ENCODE measurements at regions not wholly inside any gene's neighbourhood (a gene's known extent, or its start where the extent isn't known, plus 50 kb on each side); places are given as distances from the start of the nearest gene placed in this dataset.

DNA sequence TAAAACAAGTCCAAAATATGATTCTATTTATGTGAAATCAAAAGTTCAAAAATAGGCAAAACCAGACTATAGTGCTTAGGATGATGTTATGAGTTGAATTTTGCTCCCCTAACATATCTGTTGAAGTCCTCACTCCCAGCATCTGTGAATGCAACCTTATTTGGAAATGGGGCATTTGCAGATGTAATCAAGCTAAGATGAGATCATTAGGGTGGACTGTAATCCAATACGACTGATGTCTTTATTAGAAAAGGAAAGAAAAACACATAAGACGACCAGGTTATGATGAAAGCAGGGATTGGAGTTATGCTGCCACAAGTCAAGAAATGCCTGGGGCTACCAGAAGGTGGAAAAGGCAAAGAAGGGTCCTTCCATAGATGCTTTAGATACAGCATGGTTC, 110.5 kb upstream of the CCDC39 start:
- TF ChIP-seq CTCF (IDR thresholded peaks at IDR 0.05): no peak
- no peak for TF ChIP-seq POLR2A (IDR thresholded peaks at IDR 0.05)
- TF ChIP-seq POLR2AphosphoS5 (IDR thresholded peaks at IDR 0.05): no peak
- Histone ChIP-seq H3K4me3 (no peak overlapping the region), H3K27me3 (replicated peaks; ENCODE audit: insufficient read depth) (no peaks in the 10 kb centered on the region), H3K36me3 (no peaks in the 10 kb centered on the region), H3K4me1 (replicated peaks) (no peaks in the 10 kb centered on the region), H3K9me3 (no peaks in the 10 kb centered on the region), H3K27ac (no peak overlapping the region)
- 24% methylated on average over 2 of the region's 2 CpGs for WGBS
- intact Hi-C loops (cut with DNase I): no loop called here
- no peak for DNase-seq (ENCODE audit: low spot score)

GRCh38 chr3:180798197-180798596, 114.3 kb upstream of the FXR1 start:
- Histone ChIP-seq H3K4me1 (replicated peaks) (no peaks in the 10 kb centered on the region), H3K27ac (no peak overlapping the region), H3K36me3 (no peaks in the 10 kb centered on the region), H3K27me3 (replicated peaks; ENCODE audit: insufficient read depth) (no peaks in the 10 kb centered on the region), H3K4me3 (no peak overlapping the region), H3K9me3 (no peaks in the 10 kb centered on the region)
- no peak for DNase-seq (ENCODE audit: low spot score)
- TF ChIP-seq CTCF (IDR thresholded peaks at IDR 0.05) (no peak), POLR2A (IDR thresholded peaks at IDR 0.05) (no peak), POLR2AphosphoS5 (IDR thresholded peaks at IDR 0.05) (no peak)
- 68% methylated on average over 4 of the region's 4 CpGs for WGBS
- intact Hi-C loops (cut with DNase I): no loop called here

DNA sequence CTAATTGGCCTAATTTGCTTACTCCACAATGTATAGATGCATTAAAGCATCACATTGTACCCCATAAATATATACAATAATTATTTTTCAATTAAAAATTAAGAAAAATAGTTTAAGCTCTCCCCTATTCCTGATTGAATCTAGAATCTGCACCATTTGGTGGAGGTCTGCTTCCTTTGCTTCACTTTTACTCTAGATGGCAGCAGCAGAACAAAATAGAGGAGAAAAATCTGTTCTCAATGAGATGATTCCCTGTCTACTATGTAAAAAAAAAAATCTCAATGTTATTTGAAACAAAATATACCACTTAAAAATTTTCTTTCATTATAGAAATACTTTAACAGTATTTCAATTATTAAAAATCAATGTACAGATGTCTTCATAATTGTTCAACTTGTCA, 109.6 kb upstream of the FXR1 start:
- DNase-seq (ENCODE audit: low spot score): no peak
- TF ChIP-seq POLR2A (IDR thresholded peaks at IDR 0.05) (no peak), CTCF (IDR thresholded peaks at IDR 0.05) (peak in 3 of 4 experiments; percentile 22 to 37 (median 29))
- H3K9me3 ChIP-seq: no peaks in the 10 kb centered on the region
- intact Hi-C loops (cut with DNase I): loop anchor here (10.0 kb wide), 1 partner anchor 372 kb away; no protein-coding TSS in a partner anchor
- no peaks in the 10 kb centered on the region for H3K27me3 ChIP-seq (replicated peaks; ENCODE audit: insufficient read depth)
- H3K27ac ChIP-seq: no peak overlapping the region
- H3K4me1 ChIP-seq (replicated peaks): no peaks in the 10 kb centered on the region
- no peaks in the 10 kb centered on the region for H3K36me3 ChIP-seq
- H3K4me3 ChIP-seq: no peak overlapping the region

DNA sequence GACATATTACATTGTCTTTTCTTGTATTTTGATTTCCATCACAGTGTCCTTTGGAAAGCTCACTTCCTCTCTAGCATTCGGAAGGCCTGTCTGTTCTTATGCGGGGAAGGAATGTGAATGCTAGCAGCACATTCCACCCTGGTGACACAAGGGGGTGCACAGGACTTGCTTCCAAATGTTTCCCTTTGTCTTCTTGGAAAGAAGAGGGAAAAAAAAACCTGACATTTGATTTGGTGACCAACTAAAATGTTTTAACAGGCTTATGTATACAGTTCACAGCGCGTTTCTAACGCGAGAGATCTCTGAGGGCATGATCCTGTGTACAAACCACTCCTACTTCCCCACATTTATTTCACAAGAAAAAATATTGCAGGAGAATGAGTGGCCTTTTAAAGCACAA, 107.6 kb upstream of the FXR1 start:
- WGBS: 13% methylated on average over 6 of the region's 6 CpGs
- intact Hi-C loops (cut with DNase I): loop anchor here (10.0 kb wide), 1 partner anchor 370 kb away; no protein-coding TSS in a partner anchor
- no peaks in the 10 kb centered on the region for H3K27me3 ChIP-seq (replicated peaks; ENCODE audit: insufficient read depth)
- TF ChIP-seq POLR2AphosphoS5 (IDR thresholded peaks at IDR 0.05): no peak
- TF ChIP-seq CTCF (IDR thresholded peaks at IDR 0.05): peak in 1 of 4 experiments; percentile 11
- no peak for TF ChIP-seq POLR2A (IDR thresholded peaks at IDR 0.05)
- no peak overlapping the region for H3K4me3 ChIP-seq
- H3K36me3 ChIP-seq: no peaks in the 10 kb centered on the region
- no peaks in the 10 kb centered on the region for H3K9me3 ChIP-seq
- H3K4me1 ChIP-seq (replicated peaks): no peaks in the 10 kb centered on the region
- no peak for DNase-seq (ENCODE audit: low spot score)
- H3K27ac ChIP-seq: no peak overlapping the region

DNA sequence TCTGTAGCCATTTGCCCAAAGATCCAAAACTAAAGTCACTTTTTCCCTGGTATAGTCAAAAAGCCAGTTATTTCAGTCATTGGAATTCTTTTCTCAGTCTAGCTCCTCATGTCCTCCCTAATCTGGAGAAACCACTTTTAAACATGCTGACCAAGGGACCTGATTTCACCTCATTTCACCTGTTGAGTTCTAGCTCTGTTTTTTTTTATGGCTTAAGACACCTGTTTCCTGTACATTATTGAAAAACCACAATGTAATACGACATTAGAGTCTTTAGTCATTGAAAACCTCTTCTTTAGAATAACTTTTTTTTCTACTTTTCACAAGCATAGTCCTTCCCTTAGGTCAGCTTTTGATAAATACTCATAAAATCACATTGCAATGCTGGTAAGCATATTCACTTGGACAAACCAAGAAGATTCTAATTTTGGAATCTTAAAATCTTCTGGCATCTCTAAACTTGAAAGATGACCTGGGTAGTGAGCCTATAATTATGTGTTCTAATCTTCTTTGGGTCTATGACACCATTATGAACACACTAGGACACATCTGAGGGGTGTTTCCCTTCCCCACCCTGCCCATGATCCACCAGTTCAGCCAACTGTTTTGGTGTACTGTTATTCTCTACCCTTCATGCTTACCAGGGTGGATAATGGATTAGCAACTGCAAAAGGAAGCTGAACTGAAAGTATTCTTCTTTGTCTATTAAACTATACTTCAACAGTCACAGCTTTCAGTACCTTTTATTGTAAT, 103.5 kb upstream of the FXR1 start:
- H3K27me3 ChIP-seq (replicated peaks; ENCODE audit: insufficient read depth): no peaks in the 10 kb centered on the region
- 26% methylated on average over 1 of the region's 1 CpG for whole genome bisulfite sequencing
- H3K27ac ChIP-seq: no peak overlapping the region
- no peak for DNase-seq (ENCODE audit: low spot score)
- no peak for TF ChIP-seq CTCF (IDR thresholded peaks at IDR 0.05)
- no peak for TF ChIP-seq POLR2A (IDR thresholded peaks at IDR 0.05)
- no peak for TF ChIP-seq POLR2AphosphoS5 (IDR thresholded peaks at IDR 0.05)
- H3K4me1 ChIP-seq (replicated peaks): no peaks in the 10 kb centered on the region
- H3K9me3 ChIP-seq: no peaks in the 10 kb centered on the region
- H3K4me3 ChIP-seq: no peak overlapping the region
- intact Hi-C loops (cut with DNase I): loop anchor here (10.0 kb wide), 1 partner anchor 366 kb away; no protein-coding TSS in a partner anchor
- H3K36me3 ChIP-seq: no peaks in the 10 kb centered on the region
